H7 (cell line): ENCODE measurements at regions not wholly inside any gene's neighbourhood (a gene's known extent, or its start where the extent isn't known, plus 50 kb on each side); places are given as distances from the start of the nearest gene placed in this dataset.

Experiments used
- DNase-seq: peaks from one replicate; pipeline ENCODE4 v3.0.0; 2012
- H3K27me3 ChIP-seq: 2 replicates; pipeline ENCODE4 v1.6.0; 2011; ENCODE audit warnings: mild to moderate bottlenecking, low read length; ENCODE audit not compliant: control insufficient read depth, insufficient read depth
- H3K36me3 ChIP-seq: replicated peaks from 2 replicates; pipeline ENCODE4 v1.5.1; 2011; ENCODE audit warnings: low read length; ENCODE audit not compliant: control insufficient read depth, insufficient read depth
- H3K4me3 ChIP-seq: 2 replicates; pipeline ENCODE4 v1.5.1; 2011; ENCODE audit warnings: low read depth, mild to moderate bottlenecking, control low read depth, low read length, moderate library complexity; ENCODE audit not compliant: insufficient read depth

DNA sequence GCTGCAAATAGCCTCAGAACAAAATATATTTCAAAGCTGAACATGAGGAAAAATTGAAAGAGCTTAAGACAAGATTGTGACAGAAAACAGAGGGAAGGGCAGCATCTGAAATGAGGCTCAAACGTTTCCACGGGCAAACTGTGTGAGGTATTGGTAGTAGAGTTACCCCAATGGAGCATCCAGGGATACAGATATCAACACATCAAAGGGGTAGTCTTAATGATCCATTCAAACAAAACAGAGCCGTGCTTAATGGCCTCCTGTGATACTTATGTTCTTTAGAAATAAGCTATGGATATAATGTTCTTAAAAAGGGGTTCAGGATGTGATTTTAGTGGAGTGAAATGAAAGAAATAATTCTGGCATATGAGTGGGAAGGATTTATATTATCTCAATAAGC lies 430.3 kb upstream of the PDZRN3 start:
- Histone ChIP-seq H3K36me3 (no peaks in the 10 kb centered on the region), H3K27me3 (no peaks in the 10 kb centered on the region), H3K4me3 (no peak overlapping the region)
- peak; percentile 37 for DNase-seq

DNA sequence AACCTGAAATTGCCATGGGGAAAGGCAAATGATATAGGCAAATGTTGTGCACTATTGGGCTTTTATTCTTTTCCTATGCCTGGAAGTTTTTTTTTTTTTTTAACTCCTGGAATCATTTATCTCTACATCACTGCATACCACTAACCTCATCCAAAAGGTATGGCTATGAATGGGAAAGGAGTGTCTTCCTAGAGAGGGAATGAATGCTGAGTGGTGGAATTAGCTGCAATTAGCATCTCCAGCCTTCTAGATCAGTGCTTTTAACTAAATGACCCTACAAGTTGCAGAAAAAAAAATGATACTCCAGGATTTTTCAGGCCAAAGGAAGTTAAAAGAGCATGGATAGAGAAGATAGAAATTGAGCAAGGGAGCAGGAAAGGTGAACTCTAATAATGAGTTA lies 429.8 kb upstream of the PDZRN3 start:
- Histone ChIP-seq H3K27me3 (no peaks in the 10 kb centered on the region), H3K36me3 (no peaks in the 10 kb centered on the region), H3K4me3 (no peak overlapping the region)
- peak; percentile 18 for DNase-seq

DNA sequence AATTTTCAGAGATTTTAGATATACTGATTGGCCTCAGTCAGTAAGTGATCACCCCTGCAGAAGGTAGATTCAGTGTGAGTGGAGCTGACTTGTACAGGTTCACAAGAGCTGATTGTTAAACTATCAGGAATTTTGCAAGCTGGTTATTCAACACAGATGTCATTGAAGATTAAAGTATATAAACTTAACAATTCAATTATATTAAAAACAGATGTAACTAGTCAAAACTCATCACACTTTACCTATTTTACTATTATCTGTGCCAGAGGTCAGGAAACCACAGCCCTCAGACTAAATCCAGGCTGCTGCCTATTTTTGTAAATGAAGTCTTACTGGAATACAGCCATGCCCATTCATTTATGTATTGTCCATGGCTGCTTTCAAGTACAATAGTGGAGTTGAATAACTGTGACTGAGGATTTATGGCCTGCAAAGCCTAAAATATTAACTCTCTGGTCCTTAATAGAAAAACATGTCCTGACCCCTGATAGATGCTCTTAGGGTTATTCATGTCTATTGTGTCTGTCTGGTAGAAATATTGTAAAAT lies 429.3 kb upstream of the PDZRN3 start:
- Histone ChIP-seq H3K36me3 (no peaks in the 10 kb centered on the region), H3K27me3 (no peaks in the 10 kb centered on the region), H3K4me3 (no peak overlapping the region)
- DNase-seq: no peak

DNA sequence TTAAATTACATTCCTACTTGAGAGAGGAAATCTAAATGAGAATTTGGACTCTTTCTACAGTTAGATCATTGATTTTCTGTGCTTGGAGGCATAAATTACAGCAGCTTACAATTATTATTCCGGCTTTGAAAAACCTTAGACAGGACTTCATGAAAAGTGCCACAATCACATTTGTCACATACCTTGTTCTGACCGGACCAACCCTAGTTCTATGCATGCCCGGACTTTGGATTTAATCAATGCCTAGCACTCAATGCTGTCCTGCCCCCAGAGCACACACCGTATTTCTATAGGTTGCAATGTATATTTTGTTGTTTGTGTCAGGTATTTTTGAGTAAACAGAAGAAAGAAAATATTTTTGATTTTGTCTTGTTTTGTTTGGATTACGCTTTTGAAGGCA lies 424.7 kb upstream of the PDZRN3 start:
- Histone ChIP-seq H3K36me3 (no peaks in the 10 kb centered on the region), H3K4me3 (no peak overlapping the region), H3K27me3 (no peaks in the 10 kb centered on the region)
- DNase-seq: no peak

DNA sequence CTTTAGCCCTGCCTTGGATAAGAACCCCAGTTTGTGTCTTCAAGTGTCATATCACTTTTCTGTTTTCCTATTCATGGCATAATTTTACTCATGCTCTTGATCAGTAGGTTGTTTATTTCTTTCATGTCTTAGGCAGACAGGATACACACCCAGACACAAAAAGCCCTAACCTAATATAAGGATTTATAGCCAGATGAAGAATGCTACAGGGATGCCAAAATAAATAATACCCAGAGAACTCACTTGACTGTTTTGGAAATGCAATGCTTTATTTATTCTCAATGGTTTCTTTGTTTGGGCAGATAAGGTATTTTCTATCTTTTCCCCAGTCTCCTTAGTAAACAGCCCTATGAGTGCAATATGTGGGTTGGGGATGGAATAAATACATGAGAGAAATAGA lies 424.0 kb upstream of the PDZRN3 start:
- no peak for DNase-seq
- no peaks in the 10 kb centered on the region for H3K36me3 ChIP-seq
- no peaks in the 10 kb centered on the region for H3K27me3 ChIP-seq
- H3K4me3 ChIP-seq: no peak overlapping the region

DNA sequence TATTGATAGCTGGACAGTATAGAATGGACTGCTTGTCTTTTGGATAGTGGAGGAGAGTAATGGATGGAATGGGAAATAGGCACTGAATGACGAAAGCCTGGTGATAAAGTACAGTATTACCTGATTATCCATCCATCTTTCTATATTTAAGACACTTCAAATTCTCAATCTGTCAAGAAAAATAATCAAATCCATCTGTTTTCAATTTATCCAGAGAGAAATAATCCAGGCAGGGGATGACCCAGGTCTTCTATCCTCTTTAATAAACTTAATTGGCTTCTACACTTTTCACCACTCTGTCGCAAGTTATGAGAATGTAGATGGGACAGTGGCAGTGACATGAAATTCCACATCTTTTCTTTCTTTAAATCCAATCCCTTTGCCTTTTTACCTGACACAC lies 420.3 kb upstream of the PDZRN3 start:
- Histone ChIP-seq H3K4me3 (no peak overlapping the region), H3K27me3 (no peaks in the 10 kb centered on the region), H3K36me3 (no peaks in the 10 kb centered on the region)
- DNase-seq: no peak

DNA sequence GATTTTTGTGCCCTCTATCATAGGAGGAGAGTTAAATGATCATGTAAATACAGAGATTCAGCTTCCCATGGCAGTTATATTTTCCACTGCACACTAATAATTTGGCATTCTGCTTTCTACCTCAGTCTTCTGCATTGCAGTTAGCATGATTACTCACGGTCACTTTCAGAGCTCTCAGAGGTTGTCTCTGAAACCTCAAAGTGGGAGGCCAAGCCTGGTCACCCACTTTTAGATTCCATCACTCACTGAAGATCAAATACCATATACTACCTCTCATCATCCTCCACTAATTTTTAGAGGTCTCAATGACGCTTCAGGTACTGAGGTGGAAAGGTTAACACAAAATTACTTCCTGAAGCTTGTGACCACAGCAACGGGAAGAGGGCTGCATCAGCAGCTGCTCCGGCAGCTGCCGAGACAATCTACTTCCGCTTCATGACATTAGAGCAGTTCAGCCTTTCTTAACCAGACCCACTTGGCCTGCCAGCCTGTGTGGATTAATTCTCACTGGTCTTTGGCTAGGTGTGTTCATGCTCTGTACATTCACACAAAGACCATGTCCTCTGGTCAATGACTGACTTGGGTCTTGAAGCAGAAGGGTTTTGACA lies 416.4 kb upstream of the PDZRN3 start:
- no peak for DNase-seq
- Histone ChIP-seq H3K36me3 (no peaks in the 10 kb centered on the region), H3K27me3 (no peaks in the 10 kb centered on the region), H3K4me3 (no peak overlapping the region)

DNA sequence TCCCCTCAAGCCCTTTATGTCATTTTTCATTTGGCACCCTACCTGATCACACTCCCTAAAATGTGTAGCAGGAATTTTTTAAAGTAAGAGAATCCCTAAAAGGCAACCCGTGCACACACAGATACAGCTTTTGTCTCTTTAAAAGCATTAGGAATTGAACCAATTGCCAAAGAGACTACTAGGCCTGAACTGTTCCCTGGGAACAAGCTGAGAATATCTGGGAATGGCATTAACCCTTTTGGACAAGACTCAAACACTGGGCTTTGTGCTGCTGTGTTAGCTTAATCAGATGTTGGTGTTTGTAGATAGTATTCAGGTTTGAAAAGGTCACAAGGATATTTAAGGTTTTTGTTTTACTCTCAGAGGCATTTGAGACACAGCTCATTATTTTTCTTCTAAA lies 414.4 kb upstream of the PDZRN3 start:
- no peak for DNase-seq
- H3K4me3 ChIP-seq: no peak overlapping the region
- H3K36me3 ChIP-seq: no peaks in the 10 kb centered on the region
- no peaks in the 10 kb centered on the region for H3K27me3 ChIP-seq

DNA sequence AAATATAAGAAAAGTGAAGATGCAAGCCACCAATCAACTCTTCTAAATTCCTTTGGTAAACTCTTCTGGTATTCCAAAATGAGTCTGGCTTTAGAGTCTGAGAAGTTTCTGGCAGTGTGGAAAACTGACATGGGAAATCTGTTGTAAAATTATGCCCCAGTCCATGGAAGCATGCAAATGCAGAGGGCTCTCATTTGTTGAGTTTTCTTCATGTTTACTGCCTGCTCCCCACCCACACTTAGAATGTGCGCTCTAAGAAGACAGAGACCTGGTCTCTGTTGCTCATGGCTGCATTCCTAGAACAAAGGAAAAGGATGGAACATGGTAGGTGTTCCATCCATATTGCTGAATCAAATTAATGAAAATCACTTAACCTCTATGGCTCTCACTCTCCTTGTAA lies 411.8 kb upstream of the PDZRN3 start:
- Histone ChIP-seq H3K36me3 (no peaks in the 10 kb centered on the region), H3K4me3 (no peak overlapping the region), H3K27me3 (no peaks in the 10 kb centered on the region)
- DNase-seq: no peak

DNA sequence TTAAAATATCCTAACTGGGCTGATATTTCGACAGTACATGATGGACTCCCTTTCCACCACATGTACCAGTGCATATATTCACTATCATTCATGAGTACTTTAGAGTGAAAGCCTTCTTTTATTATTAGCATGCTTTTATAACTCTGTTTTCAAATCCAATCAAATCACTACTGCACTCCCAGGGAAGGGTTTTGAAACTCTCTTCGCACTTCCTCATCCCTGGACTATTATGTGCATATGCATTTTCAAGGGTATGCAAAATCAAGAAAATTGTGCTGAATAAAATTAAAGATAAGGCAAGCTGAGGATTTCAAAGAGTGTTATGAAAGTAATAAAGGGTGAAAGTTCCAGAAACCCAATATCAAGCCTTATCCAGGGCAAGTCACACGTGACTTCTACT lies 411.4 kb upstream of the PDZRN3 start:
- no peak for DNase-seq
- no peaks in the 10 kb centered on the region for H3K27me3 ChIP-seq
- no peaks in the 10 kb centered on the region for H3K36me3 ChIP-seq
- no peak overlapping the region for H3K4me3 ChIP-seq

DNA sequence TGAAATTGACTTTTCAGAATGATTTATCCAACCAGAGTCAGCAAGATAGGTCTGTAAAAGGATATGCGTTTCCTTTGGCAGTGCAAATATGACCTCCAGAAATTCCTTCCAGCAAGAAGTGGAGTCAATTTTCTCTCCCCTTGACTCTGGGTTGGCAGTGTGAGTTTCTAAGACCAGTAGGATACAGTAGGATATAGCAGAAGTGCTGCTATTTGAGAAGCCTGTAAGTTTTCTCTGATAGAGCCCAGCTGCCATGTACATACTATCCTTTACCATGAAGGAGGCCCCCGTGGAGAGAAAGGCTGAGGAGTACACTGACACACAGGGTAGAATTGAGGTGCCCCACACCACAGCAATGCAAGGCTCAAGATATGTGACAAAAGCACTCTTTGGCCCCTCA lies 409.1 kb upstream of the PDZRN3 start:
- H3K27me3 ChIP-seq: no peaks in the 10 kb centered on the region
- DNase-seq: no peak
- no peaks in the 10 kb centered on the region for H3K36me3 ChIP-seq
- no peak overlapping the region for H3K4me3 ChIP-seq

DNA sequence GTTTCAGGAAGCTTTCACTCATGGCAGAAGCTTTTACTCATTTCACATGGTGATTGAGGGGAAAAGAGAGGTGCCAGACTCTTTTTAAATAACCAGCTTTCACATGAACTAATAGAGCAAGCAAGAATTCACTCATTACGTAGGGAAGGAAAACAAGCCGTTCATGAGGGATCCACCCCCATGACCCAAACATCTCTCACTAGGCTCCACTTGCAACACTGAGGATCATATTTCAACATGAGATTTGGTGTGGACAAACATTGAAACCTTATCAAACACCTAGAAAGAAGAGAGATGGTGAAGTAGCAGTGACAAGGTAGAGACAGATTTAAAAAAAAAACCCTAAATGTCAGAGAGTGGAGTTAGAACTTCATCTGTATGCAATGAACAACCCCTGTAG lies 408.6 kb upstream of the PDZRN3 start:
- no peak for DNase-seq
- Histone ChIP-seq H3K4me3 (no peak overlapping the region), H3K36me3 (no peaks in the 10 kb centered on the region), H3K27me3 (no peaks in the 10 kb centered on the region)

DNA sequence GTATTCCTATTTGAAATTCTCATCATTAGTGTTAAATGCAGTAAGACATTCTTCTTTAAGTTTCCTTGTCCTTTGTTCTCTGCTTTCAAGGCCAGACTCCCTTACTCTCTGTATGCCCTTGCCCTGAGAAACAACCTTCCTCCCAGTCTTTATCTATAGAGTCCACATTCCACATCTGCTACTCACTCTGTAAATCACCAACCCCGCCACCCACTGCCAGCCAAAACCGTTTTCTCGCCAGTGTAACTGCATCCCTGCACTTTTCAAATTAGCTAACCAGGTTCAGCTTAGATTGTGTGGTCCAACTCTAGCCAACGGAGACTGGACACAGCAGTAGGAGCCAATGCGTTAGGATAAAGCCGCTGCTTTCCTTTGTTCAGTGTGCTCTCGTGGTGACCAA lies 402.4 kb upstream of the PDZRN3 start:
- Histone ChIP-seq H3K4me3 (no peak overlapping the region), H3K27me3 (no peaks in the 10 kb centered on the region), H3K36me3 (no peaks in the 10 kb centered on the region)
- DNase-seq: no peak

DNA sequence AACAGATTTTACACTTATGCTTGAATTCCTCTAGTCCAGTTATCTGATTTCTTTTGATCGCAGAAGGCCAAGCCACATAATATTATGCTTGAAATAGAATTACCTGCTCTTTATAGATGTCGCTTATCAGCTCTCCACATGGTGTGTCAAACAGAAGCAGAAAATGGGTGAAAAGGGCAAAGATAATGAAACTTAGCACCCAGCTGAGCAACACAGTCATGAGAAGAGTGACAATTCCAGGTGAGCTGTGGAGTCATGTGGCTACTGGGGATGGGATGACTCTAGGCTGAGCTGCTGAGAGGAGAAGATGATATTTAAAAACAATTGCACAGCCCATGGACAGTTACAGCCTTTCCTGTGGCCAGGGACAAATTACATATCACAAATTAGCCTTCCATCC lies 398.7 kb upstream of the PDZRN3 start:
- Histone ChIP-seq H3K27me3 (no peaks in the 10 kb centered on the region), H3K4me3 (no peak overlapping the region), H3K36me3 (no peaks in the 10 kb centered on the region)
- DNase-seq: no peak

DNA sequence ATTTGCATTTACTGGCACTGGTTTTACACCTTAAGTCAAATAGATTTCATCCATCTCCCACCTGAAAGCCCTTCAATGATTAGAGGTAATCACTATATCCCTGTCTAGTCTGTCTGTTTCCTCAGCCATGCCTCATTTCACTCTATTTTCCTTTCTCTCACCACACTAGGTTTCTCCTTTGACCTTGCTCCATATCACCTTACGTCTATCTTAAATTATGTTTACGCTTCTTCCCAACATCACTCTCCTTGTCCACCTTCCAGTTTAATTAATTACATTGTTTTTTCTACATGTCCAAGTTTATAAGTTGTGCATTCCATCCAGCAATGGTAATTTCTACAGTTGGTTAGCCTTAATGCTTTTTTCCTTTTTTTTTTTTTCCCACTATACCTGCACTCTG lies 396.7 kb upstream of the PDZRN3 start:
- no peaks in the 10 kb centered on the region for H3K27me3 ChIP-seq
- H3K4me3 ChIP-seq: no peak overlapping the region
- H3K36me3 ChIP-seq: no peaks in the 10 kb centered on the region
- DNase-seq: no peak
